H1 (cell line): ENCODE measurements at regions not wholly inside any gene's neighbourhood (a gene's known extent, or its start where the extent isn't known, plus 50 kb on each side); places are given as distances from the start of the nearest gene placed in this dataset.

Experiments used
- CTCF ChIA-PET: fragments of 300-600 bp; sonication (Branson Sonifier 250); formaldehyde crosslinking; loops from one replicate; lab custom pipeline; 2021; ENCODE audit not compliant: partially characterized antibody; lab: Charles Lee
- POLR2A ChIA-PET: fragments of 300-600 bp; sonication (Branson Sonifier 250); formaldehyde crosslinking; loops from one replicate; lab custom pipeline; 2021; ENCODE audit warnings: inconsistent platforms; ENCODE audit not compliant: partially characterized antibody; lab: Charles Lee
- DNase-seq, 2 experiments: peaks; one replicate each; pipeline versions ENCODE4 v3.0.0 to v3.0.0-alpha.2; 2010 to 2022; ENCODE audit warnings: low spot score in 2 of 2, low read depth in 1 of 2, mixed read lengths in 1 of 2
- FAIRE-seq: peaks from 2 replicates; lab custom pipeline; 2011; peaks lifted over from hg19 to GRCh38; lab: Jason Lieb, UNC
- H2AFZ ChIP-seq: 2 replicates; pipeline ENCODE4 v1.8.1; 2012; ENCODE audit warnings: low read length, inconsistent platforms
- H2AK5ac ChIP-seq: 2 replicates; pipeline ENCODE4 v1.6.1; 2013; ENCODE audit warnings: low read depth, low read length
- H2BK120ac ChIP-seq: replicated peaks from 2 replicates; pipeline ENCODE3; 2013; ENCODE audit warnings: low read depth, low read length, inconsistent platforms
- H2BK12ac ChIP-seq: 2 replicates; pipeline ENCODE4 v1.6.1; 2013; ENCODE audit warnings: low read depth, low read length
- H2BK15ac ChIP-seq: 2 replicates; pipeline ENCODE4 v1.6.1; 2013; ENCODE audit warnings: low read length
- H2BK20ac ChIP-seq: 2 replicates; pipeline ENCODE4 v1.6.1; 2013; ENCODE audit warnings: low read length
- H2BK5ac ChIP-seq: 2 replicates; pipeline ENCODE4 v1.6.1; 2013; ENCODE audit warnings: low read depth, low read length
- H3K14ac ChIP-seq: 2 replicates; pipeline ENCODE4 v1.6.1; 2013; ENCODE audit warnings: inconsistent platforms; ENCODE audit not compliant: insufficient read length
- H3K18ac ChIP-seq: 2 replicates; pipeline ENCODE4 v1.6.1; 2013; ENCODE audit warnings: low read length; ENCODE audit errors: extremely low read depth
- H3K23ac ChIP-seq: 2 replicates; pipeline ENCODE4 v1.6.1; 2013; ENCODE audit warnings: inconsistent platforms; ENCODE audit not compliant: insufficient read length
- H3K23me2 ChIP-seq: 2 replicates; pipeline ENCODE4 v1.6.1; 2013; ENCODE audit warnings: low read depth, low read length
- H3K27ac ChIP-seq: 2 replicates; pipeline ENCODE4 v1.6.1; 2011; ENCODE audit warnings: low read depth, low read length, inconsistent platforms
- H3K27me3 ChIP-seq, 4 experiments: replicated peaks in 1 of 4; 1 replicate in 1 of 4; 2 replicates in 3 of 4; pipeline versions ENCODE4 v1.6.1 to v1.8.1; 2011 to 2013; ENCODE audit warnings: low read length in 3 of 4, mild to moderate bottlenecking in 3 of 4, inconsistent platforms in 2 of 4, mixed read lengths in 2 of 4, moderate library complexity in 1 of 4; ENCODE audit not compliant: control insufficient read depth in 3 of 4, insufficient read depth in 3 of 4; ENCODE audit errors: extremely low read depth in 1 of 4
- H3K36me3 ChIP-seq, 4 experiments: 2 replicates each; pipeline versions ENCODE4 v1.6.1 to v1.8.1; 2011 to 2013; ENCODE audit warnings: mild to moderate bottlenecking in 4 of 4, low read length in 3 of 4, moderate library complexity in 2 of 4, control low read depth in 1 of 4, inconsistent platforms in 1 of 4; ENCODE audit not compliant: insufficient read depth in 4 of 4, control insufficient read depth in 2 of 4
- H3K4ac ChIP-seq: replicated peaks from 2 replicates; pipeline ENCODE3; 2013; ENCODE audit warnings: low read length, low read depth, mixed read lengths, inconsistent platforms; ENCODE audit not compliant: insufficient read length
- H3K4me1 ChIP-seq, 4 experiments: replicated peaks in 1 of 4; 1 replicate in 1 of 4; 2 replicates in 3 of 4; pipeline versions ENCODE4 v1.6.1 to v1.8.1; 2011 to 2013; ENCODE audit warnings: low read length in 3 of 4, inconsistent platforms in 2 of 4, mixed read lengths in 1 of 4; ENCODE audit not compliant: insufficient read depth in 4 of 4, control insufficient read depth in 3 of 4
- H3K4me2 ChIP-seq, 2 experiments: 2 replicates each; pipeline versions ENCODE4 v1.6.1 to v1.8.1; 2011 to 2013; ENCODE audit warnings: low read depth in 2 of 2, low read length in 2 of 2, control low read depth in 1 of 2, inconsistent platforms in 1 of 2, mild to moderate bottlenecking in 1 of 2; ENCODE audit not compliant: insufficient read depth in 1 of 2
- H3K4me3 ChIP-seq, 4 experiments: fragments of 200-600, 300-600 bp in 1 of 4; sonication (generic), shearing (Covaris generic), sonication (Bioruptor Twin) in 1 of 4; 2 replicates each; pipeline versions ENCODE4 v1.5.1 to v1.8.1; 2011 to 2016; ENCODE audit warnings: low read length in 4 of 4, low read depth in 3 of 4, control low read depth in 2 of 4, inconsistent platforms in 2 of 4, mild to moderate bottlenecking in 2 of 4, mixed read lengths in 1 of 4, moderate library complexity in 1 of 4; ENCODE audit not compliant: insufficient read depth in 2 of 4; ENCODE audit errors: extremely low read depth in 1 of 4
- H3K56ac ChIP-seq: replicated peaks from 2 replicates; pipeline ENCODE3; 2013; ENCODE audit warnings: low read depth, mild to moderate bottlenecking, mixed read lengths, low read length, inconsistent platforms; ENCODE audit not compliant: insufficient read length
- H3K79me1 ChIP-seq: 2 replicates; pipeline ENCODE4 v1.6.1; 2013; ENCODE audit warnings: low read depth, low read length, control low read depth
- H3K79me2 ChIP-seq, 2 experiments: 2 replicates each; pipeline versions ENCODE4 v1.6.1 to v1.8.1; 2012 to 2013; ENCODE audit warnings: low read length in 2 of 2, mild to moderate bottlenecking in 2 of 2, inconsistent platforms in 1 of 2; ENCODE audit not compliant: insufficient read depth in 2 of 2, control insufficient read depth in 1 of 2
- H3K9ac ChIP-seq, 4 experiments: replicated peaks in 1 of 4; 1 replicate in 1 of 4; 2 replicates in 3 of 4; pipeline versions ENCODE4 v1.6.1 to v1.8.1; 2011 to 2013; ENCODE audit warnings: low read depth in 3 of 4, low read length in 3 of 4, control low read depth in 2 of 4, mild to moderate bottlenecking in 2 of 4, moderate library complexity in 2 of 4, inconsistent platforms in 1 of 4; ENCODE audit errors: extremely low read depth in 1 of 4
- H3K9me3 ChIP-seq, 2 experiments: 2 replicates each; pipeline versions ENCODE4 v1.6.1 to v1.8.1; 2012 to 2013; ENCODE audit warnings: mild to moderate bottlenecking in 2 of 2, moderate library complexity in 2 of 2, control low read depth in 1 of 2, inconsistent platforms in 1 of 2, low read depth in 1 of 2, low read length in 1 of 2, mixed read lengths in 1 of 2; ENCODE audit not compliant: insufficient read depth in 2 of 2
- H4K20me1 ChIP-seq, 2 experiments: replicated peaks in 1 of 2; 2 replicates each; pipeline versions ENCODE3 to v1.8.1; 2011 to 2013; ENCODE audit warnings: inconsistent platforms in 2 of 2, low read length in 2 of 2, mild to moderate bottlenecking in 1 of 2; ENCODE audit not compliant: insufficient read depth in 2 of 2, control insufficient read depth in 1 of 2
- H4K5ac ChIP-seq: 2 replicates; pipeline ENCODE4 v1.6.1; 2013; ENCODE audit warnings: low read length, low read depth, mixed read lengths, inconsistent platforms; ENCODE audit not compliant: insufficient read length
- H4K8ac ChIP-seq: 2 replicates; pipeline ENCODE4 v1.8.0; 2013; ENCODE audit warnings: mild to moderate bottlenecking, moderate library complexity, low read length, inconsistent platforms; ENCODE audit not compliant: insufficient read depth; ENCODE audit errors: extremely low read depth
- H4K91ac ChIP-seq: replicated peaks from 2 replicates; pipeline ENCODE3; 2013; ENCODE audit warnings: low read length, mixed read lengths, inconsistent platforms; ENCODE audit not compliant: insufficient read length
- BRCA1 ChIP-seq: IDR thresholded peaks from 2 replicates; pipeline ENCODE4 v1.6.1; 2012; ENCODE audit warnings: low read depth, low read length, improper control_type of control experiment
- CBX5 ChIP-seq: fragments of 300-800, 300-1000 bp; sonication (generic); IDR thresholded peaks from 2 replicates; pipeline ENCODE4 v1.7.1; 2016; ENCODE audit warnings: antibody characterized with exemption, low read length, low read depth
- CEBPB ChIP-seq: IDR thresholded peaks from 2 replicates; pipeline ENCODE4 v1.6.1; 2012; ENCODE audit warnings: low read depth, low read length
- FOSL1 ChIP-seq: IDR thresholded peaks from 2 replicates; pipeline ENCODE4 v1.6.1; 2011; ENCODE audit warnings: mild to moderate bottlenecking, low read depth, low read length, moderate library complexity; ENCODE audit not compliant: insufficient read depth
- HDAC2 ChIP-seq, 2 experiments: fragments of 300-600 bp in 1 of 2; sonication (generic) in 1 of 2; IDR thresholded peaks; 2 replicates each; pipeline ENCODE4 v1.6.1; 2011 to 2012; ENCODE audit warnings: low read depth in 2 of 2, low read length in 2 of 2, mild to moderate bottlenecking in 2 of 2, moderate library complexity in 2 of 2, borderline replicate concordance in 1 of 2, inconsistent platforms in 1 of 2
- JUND ChIP-seq: IDR thresholded peaks from 2 replicates; pipeline ENCODE4 v1.6.1; 2011; ENCODE audit warnings: mild to moderate bottlenecking, improper control_type of control experiment, low read length
- MAFK ChIP-seq: IDR thresholded peaks from 2 replicates; pipeline ENCODE4 v1.6.1; 2012; ENCODE audit warnings: low read depth, mild to moderate bottlenecking, improper control_type of control experiment, low read length
- RAD21 ChIP-seq, 2 experiments: IDR thresholded peaks in 1 of 2; conservative IDR thresholded peaks in 1 of 2; 2 replicates each; pipeline ENCODE4 v1.6.1; 2011; ENCODE audit warnings: low read depth in 2 of 2, low read length in 2 of 2, improper control_type of control experiment in 1 of 2, inconsistent platforms in 1 of 2, mild to moderate bottlenecking in 1 of 2, moderate library complexity in 1 of 2
- SIRT6 ChIP-seq: IDR thresholded peaks from one replicate; pipeline ENCODE4 v1.7.1; 2012; ENCODE audit warnings: low read length, inconsistent platforms
- SP2 ChIP-seq: IDR thresholded peaks from 2 replicates; pipeline ENCODE4 v1.6.1; 2012; ENCODE audit warnings: mild to moderate bottlenecking, low read length, inconsistent platforms
- SP4 ChIP-seq: IDR thresholded peaks from 2 replicates; pipeline ENCODE4 v1.6.1; 2012; ENCODE audit warnings: low read length, inconsistent platforms
- SUZ12 ChIP-seq: fragments of 200-600 bp; sonication (generic); IDR thresholded peaks from 2 replicates; pipeline ENCODE4 v1.6.1; 2012; ENCODE audit warnings: mild to moderate bottlenecking, inconsistent platforms, low read length, moderate library complexity, mixed read lengths
- TAF7 ChIP-seq: optimal IDR thresholded peaks from 2 replicates; pipeline ENCODE3; 2011; ENCODE audit warnings: low read depth, mild to moderate bottlenecking, inconsistent platforms, low read length, moderate library complexity, borderline replicate concordance
- WGBS, 2 experiments: shearing (Covaris generic) in 1 of 2; methylation state at CpG; one replicate each; pipeline versions ENCODE4 v1.1.6 to v1.1.7; 2013 to 2015; ENCODE audit warnings: low lambda C conversion rate in 2 of 2, mixed read lengths in 2 of 2, inconsistent platforms in 1 of 2, low coverage in 1 of 2, missing lambda C conversion rate in 1 of 2; ENCODE audit not compliant: insufficient replicate concordance in 2 of 2, insufficient coverage in 1 of 2, insufficient read length in 1 of 2; ENCODE audit errors: extremely low coverage in 1 of 2, missing lambda C conversion rate in 1 of 2; 5-methylcytosine and 5-hydroxymethylcytosine counted together
- TF ChIP-seq, protein P1 (sequence below): IDR thresholded peaks from 2 replicates; pipeline ENCODE4 v1.6.1; 2011; ENCODE audit warnings: low read depth, mild to moderate bottlenecking, low read length; ENCODE audit not compliant: insufficient read depth

DNA sequence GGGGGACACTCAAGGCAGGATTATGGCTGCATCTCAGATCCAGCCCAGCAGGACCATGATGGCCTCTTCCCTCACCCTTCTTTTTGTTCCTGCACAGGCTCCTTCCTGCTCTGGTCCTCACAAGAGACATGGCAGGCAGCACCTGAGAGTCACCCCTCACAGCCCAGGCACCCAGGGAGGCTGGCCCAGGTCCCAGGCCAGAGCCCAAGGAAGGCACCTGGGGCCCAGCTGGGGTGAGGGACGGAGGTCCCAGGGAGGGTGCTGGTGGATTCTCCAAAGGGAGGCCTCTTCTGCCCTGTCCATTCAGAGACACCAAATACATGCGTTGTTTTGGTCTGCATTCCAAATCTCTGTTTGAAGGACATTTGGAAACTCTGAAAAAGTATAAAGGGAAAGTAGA lies 285.4 kb upstream of the HS6ST1 start:
- no peaks in the 10 kb centered on the region for H3K79me2 ChIP-seq
- no peak overlapping the region for H3K4me2 ChIP-seq
- no peaks in the 10 kb centered on the region for H3K36me3 ChIP-seq
- no peak overlapping the region for H3K14ac ChIP-seq
- H2BK20ac ChIP-seq: no peak overlapping the region
- no peak for DNase-seq
- FAIRE-seq: no peak
- no peak overlapping the region for H3K4ac ChIP-seq
- H4K91ac ChIP-seq: no peak overlapping the region
- no peak overlapping the region for H2AK5ac ChIP-seq
- no peaks in the 10 kb centered on the region for H3K9me3 ChIP-seq
- no peak overlapping the region for H3K4me3 ChIP-seq
- WGBS, 2 experiments: 92% methylated on average over 2 of the region's 2 CpGs; no CpG with 5 or more reads in 1 of the 2 experiments
- CTCF ChIA-PET: interaction anchor here (0.6 to 1.5 kb wide), 4 partner anchors 23 to 986 kb away, joined by 3 to 4 read pairs (median 4); no protein-coding TSS in a partner anchor
- H3K18ac ChIP-seq: no peak overlapping the region
- POLR2A ChIA-PET: no interaction called here
- no peak overlapping the region for H3K9ac ChIP-seq
- H2BK120ac ChIP-seq: no peak overlapping the region
- peaks cover 0 to 3% of the 10 kb centered on the region in 2 experiments for H4K20me1 ChIP-seq
- H2BK5ac ChIP-seq: no peak overlapping the region
- H3K27me3 ChIP-seq: no peaks in the 10 kb centered on the region
- H2AFZ ChIP-seq: no peak overlapping the region
- H3K23ac ChIP-seq: no peak overlapping the region
- no peak overlapping the region for H2BK15ac ChIP-seq
- H3K56ac ChIP-seq: no peak overlapping the region
- no peak overlapping the region for H3K27ac ChIP-seq
- no peak overlapping the region for H4K5ac ChIP-seq
- no peak overlapping the region for H2BK12ac ChIP-seq
- H4K8ac ChIP-seq: no peak overlapping the region
- H3K4me1 ChIP-seq: peaks cover 0 to 9% (median under 1%) of the 10 kb centered on the region in 4 experiments; a peak in 3 of 7 replicates
- no peaks in the 10 kb centered on the region; the same call in 1 of the 2 replicates for H3K23me2 ChIP-seq
- H3K79me1 ChIP-seq: no peaks in the 10 kb centered on the region
- TF ChIP-seq BRCA1: no peak
- no peak for TF ChIP-seq HDAC2 (IDR thresholded peaks at IDR 0.05; ENCODE audit: borderline replicate concordance in 1 of 2, low read depth in 2 of 2, low read length in 2 of 2)
- no peak for TF ChIP-seq SIRT6
- TF ChIP-seq SUZ12: no peak
- TF ChIP-seq SP4: no peak
- TF ChIP-seq, protein P1, sequence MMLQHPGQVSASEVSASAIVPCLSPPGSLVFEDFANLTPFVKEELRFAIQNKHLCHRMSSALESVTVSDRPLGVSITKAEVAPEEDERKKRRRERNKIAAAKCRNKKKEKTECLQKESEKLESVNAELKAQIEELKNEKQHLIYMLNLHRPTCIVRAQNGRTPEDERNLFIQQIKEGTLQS: no peak
- no peak for TF ChIP-seq SP2
- TF ChIP-seq JUND: no peak
- TF ChIP-seq MAFK: no peak
- TF ChIP-seq RAD21 (IDR thresholded peaks at IDR 0.05 in 1 of 2, conservative IDR thresholded peaks at IDR 0.05 in 1 of 2; ENCODE audit: low read depth in 2 of 2, low read length in 2 of 2): no peak
- no peak for TF ChIP-seq CEBPB
- TF ChIP-seq CBX5: no peak
- no peak for TF ChIP-seq TAF7
- no peak for TF ChIP-seq FOSL1
